ENCODE measurements at regions not wholly inside any gene's neighbourhood (a gene's known extent, or its start where the extent isn't known, plus 50 kb on each side); places are given as distances from the start of the nearest gene placed in this dataset.

- Mint-ChIP-seq H3K4me3 (ENCODE audit: unreplicated experiment) (no peak overlapping the region), H3K9me3 (ENCODE audit: unreplicated experiment) (no peaks in the 10 kb centered on the region), H3K27me3 (ENCODE audit: insufficient read depth, unreplicated experiment) (no peaks in the 10 kb centered on the region), H3K27ac (ENCODE audit: unreplicated experiment) (no peak overlapping the region), H3K4me1 (ENCODE audit: low read depth, unreplicated experiment) (no peaks in the 10 kb centered on the region), H3K36me3 (ENCODE audit: insufficient read depth, unreplicated experiment) (no peaks in the 10 kb centered on the region)
- BruUV-seq (replicated peaks): no TSS peak
- intact Hi-C loops (cut with micrococcal nuclease; ENCODE audit: unreplicated experiment): no loop called here
- DNase-seq: no peak
- no peaks in the 10 kb centered on the region for H3K4me1 ChIP-seq
- TF ChIP-seq CTCF (IDR thresholded peaks at IDR 0.05; ENCODE audit: insufficient read depth in 1 of 2, low read depth in 1 of 2, low read length in 1 of 2, severe bottlenecking in 1 of 2, unreplicated experiment in 1 of 2): no peak
- H3K4me3 ChIP-seq (ENCODE audit: low read depth, low read length): no peak overlapping the region
- no peaks in the 10 kb centered on the region for H3K27me3 ChIP-seq (replicated peaks; ENCODE audit: control insufficient read depth, insufficient read depth, low read length)
- ChIA-PET CTCF (no interaction called here), POLR2A (no interaction called here)
- no peaks in the 10 kb centered on the region for H3K36me3 ChIP-seq (ENCODE audit: control insufficient read depth, insufficient read depth, low read length)
- no peaks in the 10 kb centered on the region for H3K9me3 ChIP-seq
Measured at GRCh38 chr11:29712616-29713015, 304.2 kb downstream of the KCNA4 start.

- Mint-ChIP-seq H3K27ac (ENCODE audit: unreplicated experiment) (no peak overlapping the region), H3K36me3 (ENCODE audit: insufficient read depth, unreplicated experiment) (no peaks in the 10 kb centered on the region), H3K4me3 (ENCODE audit: unreplicated experiment) (no peak overlapping the region), H3K27me3 (ENCODE audit: insufficient read depth, unreplicated experiment) (no peaks in the 10 kb centered on the region), H3K4me1 (ENCODE audit: low read depth, unreplicated experiment) (no peaks in the 10 kb centered on the region), H3K9me3 (ENCODE audit: unreplicated experiment) (no peaks in the 10 kb centered on the region)
- no peak for TF ChIP-seq CTCF (IDR thresholded peaks at IDR 0.05; ENCODE audit: insufficient read depth in 1 of 2, low read depth in 1 of 2, low read length in 1 of 2, severe bottlenecking in 1 of 2, unreplicated experiment in 1 of 2)
- no peak for DNase-seq
- Histone ChIP-seq H3K4me1 (no peaks in the 10 kb centered on the region), H3K36me3 (ENCODE audit: control insufficient read depth, insufficient read depth, low read length) (no peaks in the 10 kb centered on the region), H3K9me3 (no peaks in the 10 kb centered on the region), H3K4me3 (ENCODE audit: low read depth, low read length) (no peak overlapping the region), H3K27me3 (replicated peaks; ENCODE audit: control insufficient read depth, insufficient read depth, low read length) (no peaks in the 10 kb centered on the region)
- BruUV-seq (replicated peaks): no TSS peak
- CTCF ChIA-PET: no interaction called here
- intact Hi-C loops (cut with micrococcal nuclease; ENCODE audit: unreplicated experiment): no loop called here
- POLR2A ChIA-PET: no interaction called here
Measured at GRCh38 chr11:29707924-29708323, 308.9 kb downstream of the KCNA4 start.

GRCh38 chr11:29685361-29685760 lies 331.5 kb downstream of the KCNA4 start:
- BruUV-seq (replicated peaks): no TSS peak

More at GRCh38 chr11:29685361-29685760, 331.5 kb downstream of the KCNA4 start:
- no peaks in the 10 kb centered on the region for H3K36me3 ChIP-seq (ENCODE audit: control insufficient read depth, insufficient read depth, low read length)
- Mint-ChIP-seq H3K27ac (ENCODE audit: unreplicated experiment) (no peak overlapping the region), H3K27me3 (ENCODE audit: insufficient read depth, unreplicated experiment) (peaks cover 3% of the 10 kb centered on the region), H3K36me3 (ENCODE audit: insufficient read depth, unreplicated experiment) (no peaks in the 10 kb centered on the region), H3K4me1 (ENCODE audit: low read depth, unreplicated experiment) (no peaks in the 10 kb centered on the region), H3K4me3 (ENCODE audit: unreplicated experiment) (no peak overlapping the region), H3K9me3 (ENCODE audit: unreplicated experiment) (no peaks in the 10 kb centered on the region)
- no peak overlapping the region for H3K4me3 ChIP-seq (ENCODE audit: low read depth, low read length)
- ChIA-PET CTCF (no interaction called here), POLR2A (no interaction called here)
- no peaks in the 10 kb centered on the region for H3K27me3 ChIP-seq (replicated peaks; ENCODE audit: control insufficient read depth, insufficient read depth, low read length)
- H3K4me1 ChIP-seq: no peaks in the 10 kb centered on the region
- DNase-seq: no peak
- H3K9me3 ChIP-seq: no peaks in the 10 kb centered on the region
- intact Hi-C loops (cut with micrococcal nuclease; ENCODE audit: unreplicated experiment): no loop called here
- TF ChIP-seq CTCF (IDR thresholded peaks at IDR 0.05; ENCODE audit: insufficient read depth in 1 of 2, low read depth in 1 of 2, low read length in 1 of 2, severe bottlenecking in 1 of 2, unreplicated experiment in 1 of 2): no peak

Data from Caco-2 (cell line).